HG02610 (cell line): ENCODE measurements at regions not wholly inside any gene's neighbourhood (a gene's known extent, or its start where the extent isn't known, plus 50 kb on each side); places are given as distances from the start of the nearest gene placed in this dataset.
"Not testable (repeated sequence)": the region's sequence is repeated elsewhere in the genome, so short reads cannot be mapped to it uniquely, and the experiment has no call there.

ENCODE experiments used
- ATAC-seq: cut with Tn5 transposase; IDR thresholded peaks from one replicate; pipeline ENCODE4 v1.9.1; 2021; ENCODE audit warnings: mild to moderate bottlenecking, moderate library complexity; ENCODE audit not compliant: unreplicated experiment

GRCh38 chr2:163198972-163199371 is 360.4 kb upstream of the KCNH7 start:
- ATAC-seq: no peak

- ATAC-seq: no peak
Observed at GRCh38 chr2:163198007-163198406, 359.4 kb upstream of the KCNH7 start.

GRCh38 chr2:163191372-163191771 is 352.8 kb upstream of the KCNH7 start:
- no peak for ATAC-seq

GRCh38 chr2:163187995-163188655 is 349.6 kb upstream of the KCNH7 start:
- no peak for ATAC-seq

GRCh38 chr2:163187119-163187518 is 348.6 kb upstream of the KCNH7 start:
- no peak for ATAC-seq

GRCh38 chr2:163185160-163185559 is 346.6 kb upstream of the KCNH7 start:
- no peak for ATAC-seq

- ATAC-seq: peak; percentile 57
Observed at GRCh38 chr2:163182764-163183354, 344.3 kb upstream of the KCNH7 start.

- ATAC-seq: no peak
Observed at GRCh38 chr2:163177592-163177991, 339.0 kb upstream of the KCNH7 start.

- ATAC-seq: no peak
Observed at GRCh38 chr2:163175294-163175693, 336.7 kb upstream of the KCNH7 start.

- ATAC-seq: no peak
Observed at GRCh38 chr2:163173591-163173990, 335.0 kb upstream of the KCNH7 start.

GRCh38 chr2:163171786-163172530 is 333.4 kb upstream of the KCNH7 start:
- ATAC-seq: no peak

- ATAC-seq: no peak
Observed at GRCh38 chr2:163157891-163158496, 319.4 kb upstream of the KCNH7 start.

GRCh38 chr2:163157411-163157810 is 318.8 kb upstream of the KCNH7 start:
- no peak for ATAC-seq

- no peak for ATAC-seq
Observed at GRCh38 chr2:163155925-163156324, 317.4 kb upstream of the KCNH7 start.

- ATAC-seq: peak; percentile 82
Observed at GRCh38 chr2:163155279-163155883, 316.8 kb upstream of the KCNH7 start.

GRCh38 chr2:163142618-163143017 is 304.1 kb upstream of the KCNH7 start:
- ATAC-seq: no peak

- no peak for ATAC-seq
Observed at GRCh38 chr2:163138947-163139346, 300.4 kb upstream of the KCNH7 start.

GRCh38 chr2:163135256-163135655 is 296.7 kb upstream of the KCNH7 start:
- ATAC-seq: no peak

- ATAC-seq: no peak
Observed at GRCh38 chr2:163133602-163134001, 295.0 kb upstream of the KCNH7 start.

- ATAC-seq: no peak
Observed at GRCh38 chr2:163132850-163133249, 294.3 kb upstream of the KCNH7 start.

GRCh38 chr2:163132207-163132606 is 293.6 kb upstream of the KCNH7 start:
- not testable (repeated sequence) for ATAC-seq
